DND-41 (cell line): ENCODE measurements at regions not wholly inside any gene's neighbourhood (a gene's known extent, or its start where the extent isn't known, plus 50 kb on each side); places are given as distances from the start of the nearest gene placed in this dataset.

Experiments used
- ATAC-seq: fragments of 200-7000 bp; cut with Tn5 transposase; 3 replicates; pipeline ENCODE4 v1.9.1; 2021; ENCODE audit warnings: low read depth; ENCODE audit not compliant: insufficient read depth
- DNase-seq: peaks from one replicate; pipeline ENCODE4 v3.0.0-alpha.2; 2020
- H2AFZ ChIP-seq: 2 replicates; pipeline ENCODE4 v1.6.0; 2012; ENCODE audit warnings: low read depth, low read length
- H3K27ac ChIP-seq: 2 replicates; pipeline ENCODE4 v1.5.1; 2012; ENCODE audit warnings: low read length, inconsistent platforms
- H3K27me3 ChIP-seq: fragments of 200-600 bp; sonication (generic); 2 replicates; pipeline ENCODE4 v1.6.0; 2012; ENCODE audit warnings: low read length, mild to moderate bottlenecking, inconsistent platforms; ENCODE audit not compliant: insufficient read depth, poor library complexity
- H3K36me3 ChIP-seq: 2 replicates; pipeline ENCODE4 v1.5.1; 2012; ENCODE audit warnings: low read length, inconsistent platforms; ENCODE audit not compliant: insufficient read depth
- H3K4me1 ChIP-seq: 2 replicates; pipeline ENCODE4 v1.5.1; 2012; ENCODE audit warnings: mild to moderate bottlenecking, low read length; ENCODE audit not compliant: insufficient read depth
- H3K4me2 ChIP-seq: 2 replicates; pipeline ENCODE4 v1.6.0; 2012; ENCODE audit warnings: mild to moderate bottlenecking, moderate library complexity, low read length, inconsistent platforms; ENCODE audit not compliant: insufficient read depth
- H3K4me3 ChIP-seq, 2 experiments: fragments of 200-600 bp in 1 of 2; shearing (Covaris generic) in 1 of 2; 2 replicates each; pipeline ENCODE4 v1.5.1; 2012 to 2016; ENCODE audit warnings: inconsistent platforms in 2 of 2, low read length in 2 of 2, mild to moderate bottlenecking in 2 of 2, low read depth in 1 of 2, moderate library complexity in 1 of 2
- H3K79me2 ChIP-seq: 2 replicates; pipeline ENCODE4 v1.6.0; 2012; ENCODE audit warnings: low read length, inconsistent platforms; ENCODE audit not compliant: insufficient read depth
- H3K9ac ChIP-seq: 2 replicates; pipeline ENCODE4 v1.6.0; 2012; ENCODE audit warnings: low read depth, mild to moderate bottlenecking, inconsistent platforms, low read length, moderate library complexity
- H3K9me3 ChIP-seq: 2 replicates; pipeline ENCODE4 v1.5.1; 2012; ENCODE audit warnings: low read length, moderate library complexity, mild to moderate bottlenecking, inconsistent platforms; ENCODE audit not compliant: insufficient read depth, severe bottlenecking
- H4K20me1 ChIP-seq: 2 replicates; pipeline ENCODE4 v1.6.0; 2012; ENCODE audit warnings: low read length; ENCODE audit not compliant: insufficient read depth
- EZH2 ChIP-seq: IDR thresholded peaks from 3 replicates; pipeline ENCODE4 v1.6.1; 2012; ENCODE audit warnings: borderline replicate concordance, low read depth, mild to moderate bottlenecking, moderate library complexity, low read length, inconsistent platforms; ENCODE audit not compliant: severe bottlenecking
- TF ChIP-seq, protein P1 (sequence below): IDR thresholded peaks from 2 replicates; pipeline ENCODE4 v1.5.1; 2012; ENCODE audit warnings: borderline replicate concordance, low read length, moderate library complexity, mild to moderate bottlenecking; ENCODE audit not compliant: poor library complexity, severe bottlenecking; ENCODE audit errors: extremely low read depth

DNA sequence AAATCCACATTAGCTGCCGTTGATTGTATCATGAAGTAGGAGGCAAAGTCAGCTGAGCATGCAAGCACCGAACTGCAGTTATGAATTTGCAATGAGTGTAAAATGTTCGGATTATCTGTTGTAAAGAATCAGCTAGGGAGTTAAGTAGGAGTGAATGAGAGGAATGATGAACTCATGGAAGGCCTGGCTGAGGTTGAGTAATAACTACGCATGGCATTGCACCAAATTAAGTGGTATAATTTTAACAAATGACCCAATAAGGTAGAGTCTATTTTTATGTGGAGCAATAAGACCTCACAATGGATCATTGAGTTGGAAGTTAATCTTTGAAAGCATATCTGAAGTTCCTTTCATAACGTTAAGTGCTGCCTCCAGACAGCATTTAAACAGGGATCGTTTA lies 288.2 kb upstream of the CHST9 start:
- no peak for TF ChIP-seq EZH2
- TF ChIP-seq, protein P1, sequence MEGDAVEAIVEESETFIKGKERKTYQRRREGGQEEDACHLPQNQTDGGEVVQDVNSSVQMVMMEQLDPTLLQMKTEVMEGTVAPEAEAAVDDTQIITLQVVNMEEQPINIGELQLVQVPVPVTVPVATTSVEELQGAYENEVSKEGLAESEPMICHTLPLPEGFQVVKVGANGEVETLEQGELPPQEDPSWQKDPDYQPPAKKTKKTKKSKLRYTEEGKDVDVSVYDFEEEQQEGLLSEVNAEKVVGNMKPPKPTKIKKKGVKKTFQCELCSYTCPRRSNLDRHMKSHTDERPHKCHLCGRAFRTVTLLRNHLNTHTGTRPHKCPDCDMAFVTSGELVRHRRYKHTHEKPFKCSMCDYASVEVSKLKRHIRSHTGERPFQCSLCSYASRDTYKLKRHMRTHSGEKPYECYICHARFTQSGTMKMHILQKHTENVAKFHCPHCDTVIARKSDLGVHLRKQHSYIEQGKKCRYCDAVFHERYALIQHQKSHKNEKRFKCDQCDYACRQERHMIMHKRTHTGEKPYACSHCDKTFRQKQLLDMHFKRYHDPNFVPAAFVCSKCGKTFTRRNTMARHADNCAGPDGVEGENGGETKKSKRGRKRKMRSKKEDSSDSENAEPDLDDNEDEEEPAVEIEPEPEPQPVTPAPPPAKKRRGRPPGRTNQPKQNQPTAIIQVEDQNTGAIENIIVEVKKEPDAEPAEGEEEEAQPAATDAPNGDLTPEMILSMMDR: no peak
- Histone ChIP-seq H3K4me1 (no peaks in the 10 kb centered on the region), H2AFZ (no peak overlapping the region), H3K9me3 (no peaks in the 10 kb centered on the region), H3K79me2 (no peaks in the 10 kb centered on the region), H3K36me3 (no peaks in the 10 kb centered on the region), H3K4me3 (no peak overlapping the region), H3K4me2 (no peak overlapping the region), H3K27ac (no peak overlapping the region), H4K20me1 (no peaks in the 10 kb centered on the region), H3K27me3 (no peaks in the 10 kb centered on the region), H3K9ac (no peak overlapping the region)
- ATAC-seq: no peak
- no peak for DNase-seq

DNA sequence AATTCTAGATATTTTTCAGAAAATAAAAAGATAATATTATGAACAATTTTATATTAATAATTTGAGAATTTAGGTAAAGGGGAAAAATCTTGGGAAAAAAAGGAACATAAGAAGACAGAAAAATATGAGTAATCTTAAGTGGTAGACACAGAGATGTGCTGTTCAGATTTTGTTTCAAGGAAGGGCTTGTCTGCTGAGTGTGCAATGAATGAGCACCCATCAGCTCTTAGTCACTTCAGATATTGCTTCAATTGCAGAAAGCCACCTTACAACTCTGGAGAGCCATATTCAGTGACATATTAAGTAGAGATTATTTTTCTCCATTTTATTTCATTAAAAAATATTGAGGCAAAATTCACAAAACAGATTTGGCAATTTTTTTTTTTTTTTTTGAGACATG lies 282.0 kb upstream of the CHST9 start:
- H3K4me3 ChIP-seq: no peak overlapping the region
- no peak overlapping the region for H3K4me2 ChIP-seq
- ATAC-seq (no peak), DNase-seq (no peak)
- no peaks in the 10 kb centered on the region for H3K36me3 ChIP-seq
- TF ChIP-seq EZH2: no peak
- TF ChIP-seq, protein P1: no peak
- H3K79me2 ChIP-seq: no peaks in the 10 kb centered on the region
- no peaks in the 10 kb centered on the region for H4K20me1 ChIP-seq
- H3K9me3 ChIP-seq: no peaks in the 10 kb centered on the region
- no peak overlapping the region for H3K9ac ChIP-seq
- no peaks in the 10 kb centered on the region for H3K4me1 ChIP-seq
- no peak overlapping the region for H2AFZ ChIP-seq
- no peaks in the 10 kb centered on the region for H3K27me3 ChIP-seq
- no peak overlapping the region for H3K27ac ChIP-seq

DNA sequence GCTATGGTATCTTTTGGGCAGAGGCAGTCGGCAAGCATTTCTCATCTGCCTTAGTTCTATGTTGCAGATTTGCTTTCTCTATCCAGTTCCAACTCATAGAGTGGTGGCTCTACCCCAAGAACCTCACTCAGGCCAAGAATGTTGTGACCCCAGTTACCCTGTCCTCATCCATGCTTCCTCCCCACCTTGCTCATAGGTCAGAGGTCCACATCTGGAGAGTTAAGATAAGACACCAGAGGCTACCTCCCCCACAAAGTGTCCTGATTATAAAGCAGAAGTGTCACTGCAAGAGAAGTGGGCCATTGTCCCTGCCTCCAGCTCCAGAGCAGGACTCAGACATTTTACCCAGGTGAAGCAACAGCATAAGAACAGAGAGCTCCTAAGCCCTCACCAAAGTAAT lies 276.8 kb upstream of the CHST9 start:
- Histone ChIP-seq H3K27me3 (no peaks in the 10 kb centered on the region), H4K20me1 (no peaks in the 10 kb centered on the region), H3K9ac (no peak overlapping the region), H3K9me3 (no peaks in the 10 kb centered on the region), H3K79me2 (no peaks in the 10 kb centered on the region), H2AFZ (no peak overlapping the region), H3K4me2 (no peak overlapping the region), H3K4me1 (no peaks in the 10 kb centered on the region), H3K27ac (no peak overlapping the region), H3K4me3 (no peak overlapping the region), H3K36me3 (no peaks in the 10 kb centered on the region)
- ATAC-seq: no peak
- no peak for TF ChIP-seq EZH2
- TF ChIP-seq, protein P1: no peak
- no peak for DNase-seq

DNA sequence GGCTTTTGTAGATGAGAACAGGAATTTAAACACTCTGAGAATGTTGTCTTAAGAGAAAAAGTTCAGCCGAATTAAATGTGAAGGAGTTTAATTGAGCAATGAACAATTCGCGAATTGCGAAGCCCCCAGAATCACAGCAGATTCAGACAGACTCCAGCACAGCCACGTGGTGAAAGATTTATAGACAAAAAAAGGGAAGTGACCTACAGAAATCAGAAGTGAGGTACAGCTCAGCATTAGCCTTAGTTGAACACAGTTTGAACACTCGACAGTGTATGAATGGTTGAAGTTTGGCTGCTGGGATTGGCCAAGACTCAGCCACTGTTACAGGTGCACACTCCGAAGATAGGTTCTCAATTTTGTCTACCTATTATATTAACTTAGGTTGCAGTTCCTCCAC lies 264.0 kb upstream of the CHST9 start:
- H3K27ac ChIP-seq: no peak overlapping the region
- H4K20me1 ChIP-seq: no peaks in the 10 kb centered on the region
- no peak overlapping the region for H3K4me2 ChIP-seq
- DNase-seq (no peak), ATAC-seq (no peak)
- H3K9me3 ChIP-seq: peaks cover under 1% of the 10 kb centered on the region
- no peak overlapping the region for H3K9ac ChIP-seq
- no peaks in the 10 kb centered on the region for H3K27me3 ChIP-seq
- H3K4me1 ChIP-seq: 0 out of 2 replicates have a peak, but pooled peaks cover 2% of the 10 kb centered on the region
- no peak overlapping the region for H3K4me3 ChIP-seq
- H3K36me3 ChIP-seq: no peaks in the 10 kb centered on the region
- no peak overlapping the region for H2AFZ ChIP-seq
- TF ChIP-seq, protein P1: no peak
- TF ChIP-seq EZH2: no peak
- H3K79me2 ChIP-seq: no peaks in the 10 kb centered on the region
